Heart left ventricle (tissue), 13 donors: ENCODE measurements at regions not wholly inside any gene's neighbourhood (a gene's known extent, or its start where the extent isn't known, plus 50 kb on each side); places are given as distances from the start of the nearest gene placed in this dataset.

Source experiments
- CTCF ChIP-seq, 12 donors: fragments of 200-600 bp; sonication (generic) in 4 of 12; IDR thresholded peaks; one replicate each; pipeline versions ENCODE4 v1.5.0 to v1.8.0; 2018 to 2022; ENCODE audit warnings: antibody characterized with exemption in 12 of 12, mild to moderate bottlenecking in 5 of 12
- POLR2A ChIP-seq, 2 donors: fragments of 450-650 bp; IDR thresholded peaks; one replicate each; pipeline ENCODE4 v1.6.1; 2017; ENCODE audit warnings: antibody characterized with exemption in 2 of 2, mild to moderate bottlenecking in 2 of 2, moderate library complexity in 2 of 2
- donor health status: ischemic (EF 13 %, LVEDD 7.1; RV severe dilation, severe dysfunction).
- donor health status: DM: no; HTN: yes; CAD: no.
- donor health status: DM: no; HTN: no; CAD: no.
- donor health status: ischemic (EF 25% LVEDD 6.9; RV normal size, moderate dysfunction).
- donor health status: ischemic (EF 25% LVEDD 5.7; RV mildly dilated, moderate dysfunction).
- donor health status: ischemic (EF 35%, LVEDD 5.7; RV mildly dilated, moderate dysfunction).
- donor health status: nonischemic (EF 11% LVEDD 7.7; RV severe dilation, severe dysfunction).
- donor health status: DM: yes; HTN: yes; CAD: no.
- donor health status: PGD.
- donor health status: ischemic (EF 29% LVEDD 5.4; RV normal size, mild dysfunction).
- donor health status: nonischemic (EF 23%, LVEDD 6.1; RV moderate dilation, normal function).

- no peak for TF ChIP-seq CTCF (IDR thresholded peaks at IDR 0.05)
- no peak for TF ChIP-seq POLR2A (IDR thresholded peaks at IDR 0.05)
Measured at GRCh38 chr9:86577420-86578333, 223.5 kb upstream of the TUT7 start.
